ENCODE measurements at regions not wholly inside any gene's neighbourhood (a gene's known extent, or its start where the extent isn't known, plus 50 kb on each side); places are given as distances from the start of the nearest gene placed in this dataset.

DNA sequence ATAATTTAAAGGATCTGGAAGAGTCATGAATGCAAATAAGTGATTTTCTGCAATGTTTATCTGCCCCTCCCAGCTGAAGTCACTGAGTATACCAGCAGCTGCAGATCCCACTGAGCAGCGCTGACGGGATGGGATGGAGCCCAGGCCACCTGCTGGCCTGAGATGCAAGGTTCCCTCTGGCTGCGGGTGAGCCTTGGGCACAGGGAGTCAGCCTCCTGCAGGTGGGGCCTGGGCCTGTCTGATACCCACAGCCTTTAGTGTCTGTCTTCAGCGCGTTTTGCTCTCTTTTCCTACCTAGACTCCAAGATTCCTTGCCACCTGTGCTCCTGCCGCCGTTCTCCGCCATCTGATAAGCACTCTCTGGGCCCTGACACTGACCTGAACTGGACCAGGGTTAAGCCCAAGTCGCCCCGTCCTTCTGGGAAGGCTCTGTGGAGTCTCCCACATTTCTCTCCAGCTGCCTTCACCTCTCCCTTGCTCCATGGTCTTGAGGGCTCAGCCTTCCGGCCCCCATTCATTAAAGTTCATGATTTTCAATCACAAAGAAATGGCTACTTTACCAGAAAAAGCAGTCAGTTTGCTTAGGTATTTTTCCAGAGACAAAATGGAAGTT is 223.1 kb upstream of the FAT1 start (continued):
- TF ChIP-seq, protein P1, sequence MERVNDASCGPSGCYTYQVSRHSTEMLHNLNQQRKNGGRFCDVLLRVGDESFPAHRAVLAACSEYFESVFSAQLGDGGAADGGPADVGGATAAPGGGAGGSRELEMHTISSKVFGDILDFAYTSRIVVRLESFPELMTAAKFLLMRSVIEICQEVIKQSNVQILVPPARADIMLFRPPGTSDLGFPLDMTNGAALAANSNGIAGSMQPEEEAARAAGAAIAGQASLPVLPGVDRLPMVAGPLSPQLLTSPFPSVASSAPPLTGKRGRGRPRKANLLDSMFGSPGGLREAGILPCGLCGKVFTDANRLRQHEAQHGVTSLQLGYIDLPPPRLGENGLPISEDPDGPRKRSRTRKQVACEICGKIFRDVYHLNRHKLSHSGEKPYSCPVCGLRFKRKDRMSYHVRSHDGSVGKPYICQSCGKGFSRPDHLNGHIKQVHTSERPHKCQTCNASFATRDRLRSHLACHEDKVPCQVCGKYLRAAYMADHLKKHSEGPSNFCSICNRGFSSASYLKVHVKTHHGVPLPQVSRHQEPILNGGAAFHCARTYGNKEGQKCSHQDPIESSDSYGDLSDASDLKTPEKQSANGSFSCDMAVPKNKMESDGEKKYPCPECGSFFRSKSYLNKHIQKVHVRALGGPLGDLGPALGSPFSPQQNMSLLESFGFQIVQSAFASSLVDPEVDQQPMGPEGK (CRISPR knock-in tag; IDR thresholded peaks at IDR 0.05), result peak; percentile 43
- TF ChIP-seq, protein P2, sequence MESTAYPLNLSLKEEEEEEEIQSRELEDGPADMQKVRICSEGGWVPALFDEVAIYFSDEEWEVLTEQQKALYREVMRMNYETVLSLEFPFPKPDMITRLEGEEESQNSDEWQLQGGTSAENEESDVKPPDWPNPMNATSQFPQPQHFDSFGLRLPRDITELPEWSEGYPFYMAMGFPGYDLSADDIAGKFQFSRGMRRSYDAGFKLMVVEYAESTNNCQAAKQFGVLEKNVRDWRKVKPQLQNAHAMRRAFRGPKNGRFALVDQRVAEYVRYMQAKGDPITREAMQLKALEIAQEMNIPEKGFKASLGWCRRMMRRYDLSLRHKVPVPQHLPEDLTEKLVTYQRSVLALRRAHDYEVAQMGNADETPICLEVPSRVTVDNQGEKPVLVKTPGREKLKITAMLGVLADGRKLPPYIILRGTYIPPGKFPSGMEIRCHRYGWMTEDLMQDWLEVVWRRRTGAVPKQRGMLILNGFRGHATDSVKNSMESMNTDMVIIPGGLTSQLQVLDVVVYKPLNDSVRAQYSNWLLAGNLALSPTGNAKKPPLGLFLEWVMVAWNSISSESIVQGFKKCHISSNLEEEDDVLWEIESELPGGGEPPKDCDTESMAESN (CRISPR knock-in tag; conservative IDR thresholded peaks at IDR 0.05), result no peak; the same call in 1 of the 2 replicates
- TF ChIP-seq ZFY (CRISPR knock-in tag; IDR thresholded peaks at IDR 0.05) (peak; percentile 53; the same call in 1 of the 2 replicates), MED1 (CRISPR knock-in tag; IDR thresholded peaks at IDR 0.05) (peak; percentile 45; the same call in 1 of the 2 replicates), DMAP1 (CRISPR knock-in tag; IDR thresholded peaks at IDR 0.05) (no peak), ZNF432 (CRISPR knock-in tag; IDR thresholded peaks at IDR 0.05; ENCODE audit: borderline replicate concordance) (no peak), RFXANK (CRISPR knock-in tag; IDR thresholded peaks at IDR 0.05) (no peak), MEF2D (CRISPR knock-in tag; IDR thresholded peaks at IDR 0.05) (no peak), KDM2A (CRISPR knock-in tag; IDR thresholded peaks at IDR 0.05; ENCODE audit: borderline replicate concordance, low read depth) (peak; percentile 77), ZNF598 (CRISPR knock-in tag; IDR thresholded peaks at IDR 0.05; ENCODE audit: borderline replicate concordance) (no peak), DR1 (CRISPR knock-in tag; IDR thresholded peaks at IDR 0.05) (no peak), TCF7L2 (IDR thresholded peaks at IDR 0.05; ENCODE audit: low read depth, low read length) (no peak), BCL6 (CRISPR knock-in tag; IDR thresholded peaks at IDR 0.05) (0 out of 2 replicates have a peak, but pooled peaks have one; percentile 16), ZSCAN25 (CRISPR knock-in tag; IDR thresholded peaks at IDR 0.05) (no peak), MIER3 (CRISPR knock-in tag; IDR thresholded peaks at IDR 0.05; ENCODE audit: borderline replicate concordance) (peak; percentile 33; the same call in 1 of the 2 replicates), SMC3 (IDR thresholded peaks at IDR 0.05; ENCODE audit: low read length) (peak; percentile 73; the same call in 1 of the 2 replicates)
- TF ChIP-seq, protein P3, sequence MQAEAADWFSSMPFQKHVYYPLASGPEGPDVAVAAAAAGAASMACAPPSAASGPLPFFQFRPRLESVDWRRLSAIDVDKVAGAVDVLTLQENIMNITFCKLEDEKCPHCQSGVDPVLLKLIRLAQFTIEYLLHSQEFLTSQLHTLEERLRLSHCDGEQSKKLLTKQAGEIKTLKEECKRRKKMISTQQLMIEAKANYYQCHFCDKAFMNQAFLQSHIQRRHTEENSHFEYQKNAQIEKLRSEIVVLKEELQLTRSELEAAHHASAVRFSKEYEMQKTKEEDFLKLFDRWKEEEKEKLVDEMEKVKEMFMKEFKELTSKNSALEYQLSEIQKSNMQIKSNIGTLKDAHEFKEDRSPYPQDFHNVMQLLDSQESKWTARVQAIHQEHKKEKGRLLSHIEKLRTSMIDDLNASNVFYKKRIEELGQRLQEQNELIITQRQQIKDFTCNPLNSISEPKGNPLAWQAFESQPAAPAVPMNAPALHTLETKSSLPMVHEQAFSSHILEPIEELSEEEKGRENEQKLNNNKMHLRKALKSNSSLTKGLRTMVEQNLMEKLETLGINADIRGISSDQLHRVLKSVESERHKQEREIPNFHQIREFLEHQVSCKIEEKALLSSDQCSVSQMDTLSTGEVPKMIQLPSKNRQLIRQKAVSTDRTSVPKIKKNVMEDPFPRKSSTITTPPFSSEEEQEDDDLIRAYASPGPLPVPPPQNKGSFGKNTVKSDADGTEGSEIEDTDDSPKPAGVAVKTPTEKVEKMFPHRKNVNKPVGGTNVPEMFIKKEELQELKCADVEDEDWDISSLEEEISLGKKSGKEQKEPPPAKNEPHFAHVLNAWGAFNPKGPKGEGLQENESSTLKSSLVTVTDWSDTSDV (CRISPR knock-in tag; IDR thresholded peaks at IDR 0.05), result 0 out of 2 replicates have a peak, but pooled peaks have one; percentile 59
- TF ChIP-seq, protein P4, sequence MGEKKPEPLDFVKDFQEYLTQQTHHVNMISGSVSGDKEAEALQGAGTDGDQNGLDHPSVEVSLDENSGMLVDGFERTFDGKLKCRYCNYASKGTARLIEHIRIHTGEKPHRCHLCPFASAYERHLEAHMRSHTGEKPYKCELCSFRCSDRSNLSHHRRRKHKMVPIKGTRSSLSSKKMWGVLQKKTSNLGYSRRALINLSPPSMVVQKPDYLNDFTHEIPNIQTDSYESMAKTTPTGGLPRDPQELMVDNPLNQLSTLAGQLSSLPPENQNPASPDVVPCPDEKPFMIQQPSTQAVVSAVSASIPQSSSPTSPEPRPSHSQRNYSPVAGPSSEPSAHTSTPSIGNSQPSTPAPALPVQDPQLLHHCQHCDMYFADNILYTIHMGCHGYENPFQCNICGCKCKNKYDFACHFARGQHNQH (CRISPR knock-in tag; IDR thresholded peaks at IDR 0.05), result 0 out of 2 replicates have a peak, but pooled peaks have one; percentile 42
- TF ChIP-seq, protein P5, sequence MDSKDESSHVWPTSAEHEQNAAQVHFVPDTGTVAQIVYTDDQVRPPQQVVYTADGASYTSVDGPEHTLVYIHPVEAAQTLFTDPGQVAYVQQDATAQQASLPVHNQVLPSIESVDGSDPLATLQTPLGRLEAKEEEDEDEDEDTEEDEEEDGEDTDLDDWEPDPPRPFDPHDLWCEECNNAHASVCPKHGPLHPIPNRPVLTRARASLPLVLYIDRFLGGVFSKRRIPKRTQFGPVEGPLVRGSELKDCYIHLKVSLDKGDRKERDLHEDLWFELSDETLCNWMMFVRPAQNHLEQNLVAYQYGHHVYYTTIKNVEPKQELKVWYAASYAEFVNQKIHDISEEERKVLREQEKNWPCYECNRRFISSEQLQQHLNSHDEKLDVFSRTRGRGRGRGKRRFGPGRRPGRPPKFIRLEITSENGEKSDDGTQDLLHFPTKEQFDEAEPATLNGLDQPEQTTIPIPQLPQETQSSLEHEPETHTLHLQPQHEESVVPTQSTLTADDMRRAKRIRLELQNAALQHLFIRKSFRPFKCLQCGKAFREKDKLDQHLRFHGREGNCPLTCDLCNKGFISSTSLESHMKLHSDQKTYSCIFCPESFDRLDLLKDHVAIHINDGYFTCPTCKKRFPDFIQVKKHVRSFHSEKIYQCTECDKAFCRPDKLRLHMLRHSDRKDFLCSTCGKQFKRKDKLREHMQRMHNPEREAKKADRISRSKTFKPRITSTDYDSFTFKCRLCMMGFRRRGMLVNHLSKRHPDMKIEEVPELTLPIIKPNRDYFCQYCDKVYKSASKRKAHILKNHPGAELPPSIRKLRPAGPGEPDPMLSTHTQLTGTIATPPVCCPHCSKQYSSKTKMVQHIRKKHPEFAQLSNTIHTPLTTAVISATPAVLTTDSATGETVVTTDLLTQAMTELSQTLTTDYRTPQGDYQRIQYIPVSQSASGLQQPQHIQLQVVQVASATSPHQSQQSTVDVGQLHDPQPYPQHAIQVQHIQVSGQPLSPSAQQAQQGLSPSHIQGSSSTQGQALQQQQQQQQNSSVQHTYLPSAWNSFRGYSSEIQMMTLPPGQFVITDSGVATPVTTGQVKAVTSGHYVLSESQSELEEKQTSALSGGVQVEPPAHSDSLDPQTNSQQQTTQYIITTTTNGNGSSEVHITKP (CRISPR knock-in tag; IDR thresholded peaks at IDR 0.05; ENCODE audit: low read depth), result no peak
